OCI-LY7 (cell line): ENCODE measurements at regions not wholly inside any gene's neighbourhood (a gene's known extent, or its start where the extent isn't known, plus 50 kb on each side); places are given as distances from the start of the nearest gene placed in this dataset.

Experiments
- EZH2phosphoT487 ChIP-seq: fragments of 200-600 bp; sonication (generic); IDR thresholded peaks from 2 replicates; pipeline ENCODE4 v1.6.1; 2018; ENCODE audit warnings: low read depth, borderline replicate concordance, mild to moderate bottlenecking, mixed run types, antibody characterized with exemption, low read length, moderate library complexity, mixed read lengths
- TF ChIP-seq, protein P1 (sequence below): fragments of 200-600 bp; sonication (generic); conservative IDR thresholded peaks from 2 replicates; pipeline ENCODE4 v1.5.1; 2014; ENCODE audit warnings: mild to moderate bottlenecking, antibody characterized with exemption, low read length, moderate library complexity, mixed read lengths

DNA sequence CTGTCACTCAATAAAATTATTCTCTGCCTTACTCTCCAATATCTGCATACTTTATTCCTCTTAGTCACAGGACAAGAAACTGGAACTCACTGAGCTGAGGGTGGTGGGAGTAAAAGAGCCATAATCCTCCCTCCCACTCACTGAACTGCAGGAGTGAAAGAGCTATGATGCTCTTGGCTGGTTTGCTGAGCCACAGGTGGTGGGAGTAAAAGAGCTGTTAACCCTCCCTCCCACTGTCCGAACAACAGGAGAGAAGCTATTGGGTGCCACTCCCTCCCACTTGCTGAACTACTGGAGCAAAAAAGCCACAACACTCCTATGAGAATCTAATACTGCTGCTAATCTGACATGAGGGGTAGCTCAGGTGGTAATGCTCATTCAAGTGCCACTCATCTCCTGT lies 391.0 kb downstream of the NSUN3 start:
- TF ChIP-seq, protein P1, sequence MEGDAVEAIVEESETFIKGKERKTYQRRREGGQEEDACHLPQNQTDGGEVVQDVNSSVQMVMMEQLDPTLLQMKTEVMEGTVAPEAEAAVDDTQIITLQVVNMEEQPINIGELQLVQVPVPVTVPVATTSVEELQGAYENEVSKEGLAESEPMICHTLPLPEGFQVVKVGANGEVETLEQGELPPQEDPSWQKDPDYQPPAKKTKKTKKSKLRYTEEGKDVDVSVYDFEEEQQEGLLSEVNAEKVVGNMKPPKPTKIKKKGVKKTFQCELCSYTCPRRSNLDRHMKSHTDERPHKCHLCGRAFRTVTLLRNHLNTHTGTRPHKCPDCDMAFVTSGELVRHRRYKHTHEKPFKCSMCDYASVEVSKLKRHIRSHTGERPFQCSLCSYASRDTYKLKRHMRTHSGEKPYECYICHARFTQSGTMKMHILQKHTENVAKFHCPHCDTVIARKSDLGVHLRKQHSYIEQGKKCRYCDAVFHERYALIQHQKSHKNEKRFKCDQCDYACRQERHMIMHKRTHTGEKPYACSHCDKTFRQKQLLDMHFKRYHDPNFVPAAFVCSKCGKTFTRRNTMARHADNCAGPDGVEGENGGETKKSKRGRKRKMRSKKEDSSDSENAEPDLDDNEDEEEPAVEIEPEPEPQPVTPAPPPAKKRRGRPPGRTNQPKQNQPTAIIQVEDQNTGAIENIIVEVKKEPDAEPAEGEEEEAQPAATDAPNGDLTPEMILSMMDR: no peak
- TF ChIP-seq EZH2phosphoT487: no peak
